ENCODE measurements at regions not wholly inside any gene's neighbourhood (a gene's known extent, or its start where the extent isn't known, plus 50 kb on each side); places are given as distances from the start of the nearest gene placed in this dataset.

DNA sequence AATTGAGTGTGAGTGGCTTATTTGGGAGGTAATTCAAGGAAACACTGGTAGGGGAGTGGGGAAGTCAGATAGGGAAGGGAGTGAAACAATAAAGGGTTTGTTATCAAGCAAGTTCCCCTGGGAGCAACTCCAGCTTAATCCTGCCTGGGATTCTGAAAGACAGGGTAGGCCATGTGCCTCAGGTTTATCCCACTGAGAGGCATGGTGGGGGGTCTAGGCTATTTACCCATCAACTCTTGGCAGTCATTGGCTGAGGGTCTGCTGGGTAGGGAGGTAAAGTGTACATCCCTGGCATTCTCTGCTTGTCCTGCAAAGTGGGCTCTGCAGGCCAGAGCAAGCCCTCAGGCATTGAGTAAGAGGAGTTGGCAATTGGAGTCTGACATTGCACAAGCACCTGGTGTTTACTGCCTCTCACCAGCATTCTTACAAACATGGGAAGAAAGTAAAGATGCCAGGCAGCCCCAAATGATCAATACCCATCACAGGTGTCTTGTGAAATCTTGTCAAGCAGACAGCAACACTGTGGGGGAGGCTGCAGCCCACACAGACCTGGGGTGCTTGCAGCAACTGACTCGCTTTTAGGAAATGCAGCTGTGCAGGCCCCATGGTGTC is 169.3 kb downstream of the KTN1 start:
- H3K27me3 ChIP-seq = no peaks in the 10 kb centered on the region
- no peak for TF ChIP-seq EP300 (IDR thresholded peaks at IDR 0.05)
- TF ChIP-seq, protein P1, sequence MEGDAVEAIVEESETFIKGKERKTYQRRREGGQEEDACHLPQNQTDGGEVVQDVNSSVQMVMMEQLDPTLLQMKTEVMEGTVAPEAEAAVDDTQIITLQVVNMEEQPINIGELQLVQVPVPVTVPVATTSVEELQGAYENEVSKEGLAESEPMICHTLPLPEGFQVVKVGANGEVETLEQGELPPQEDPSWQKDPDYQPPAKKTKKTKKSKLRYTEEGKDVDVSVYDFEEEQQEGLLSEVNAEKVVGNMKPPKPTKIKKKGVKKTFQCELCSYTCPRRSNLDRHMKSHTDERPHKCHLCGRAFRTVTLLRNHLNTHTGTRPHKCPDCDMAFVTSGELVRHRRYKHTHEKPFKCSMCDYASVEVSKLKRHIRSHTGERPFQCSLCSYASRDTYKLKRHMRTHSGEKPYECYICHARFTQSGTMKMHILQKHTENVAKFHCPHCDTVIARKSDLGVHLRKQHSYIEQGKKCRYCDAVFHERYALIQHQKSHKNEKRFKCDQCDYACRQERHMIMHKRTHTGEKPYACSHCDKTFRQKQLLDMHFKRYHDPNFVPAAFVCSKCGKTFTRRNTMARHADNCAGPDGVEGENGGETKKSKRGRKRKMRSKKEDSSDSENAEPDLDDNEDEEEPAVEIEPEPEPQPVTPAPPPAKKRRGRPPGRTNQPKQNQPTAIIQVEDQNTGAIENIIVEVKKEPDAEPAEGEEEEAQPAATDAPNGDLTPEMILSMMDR (IDR thresholded peaks at IDR 0.05) = no peak
- no peak for TF ChIP-seq POLR2A (IDR thresholded peaks at IDR 0.05)
- no peak overlapping the region for H3K27ac ChIP-seq
- intact Hi-C loops (cut with DNase I) = no loop called here
- H3K4me1 ChIP-seq (ENCODE audit: insufficient read depth) = no peaks in the 10 kb centered on the region
- WGBS, 3 donors = 85 to 94% (median 93%) methylated on average over 1 of the region's 1 CpG
- DNase-seq = no peak
- H3K4me3 ChIP-seq = no peak overlapping the region
- no peaks in the 10 kb centered on the region for H3K9me3 ChIP-seq
- no peaks in the 10 kb centered on the region for H3K36me3 ChIP-seq

DNA sequence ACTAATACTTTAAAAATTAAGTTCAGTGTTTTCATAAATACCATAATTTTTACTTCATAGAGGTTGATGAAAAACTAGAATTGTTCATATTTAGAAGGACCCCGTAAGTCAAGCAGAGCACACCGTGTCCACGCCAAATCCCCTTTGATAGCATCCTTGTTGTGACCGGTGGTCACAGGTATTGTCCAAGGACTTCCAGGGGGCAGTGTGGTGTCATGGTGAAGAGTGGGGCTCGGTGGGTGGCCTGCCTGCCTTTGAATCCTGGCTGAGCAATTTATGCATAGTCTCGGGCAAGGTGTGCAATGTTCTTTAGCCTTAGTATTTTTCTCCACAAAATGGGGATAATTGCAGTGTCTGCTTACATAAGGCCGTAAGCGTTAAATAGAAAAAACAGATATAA is 169.9 kb downstream of the KTN1 start:
- Histone ChIP-seq H3K36me3 (no peaks in the 10 kb centered on the region), H3K27ac (no peak overlapping the region), H3K4me1 (ENCODE audit: insufficient read depth) (no peaks in the 10 kb centered on the region), H3K4me3 (no peak overlapping the region), H3K27me3 (no peaks in the 10 kb centered on the region), H3K9me3 (no peaks in the 10 kb centered on the region)
- DNase-seq = no peak
- intact Hi-C loops (cut with DNase I) = no loop called here
- WGBS, 3 donors = 90 to 93% (median 93%) methylated on average over 8 of the region's 8 CpGs
- TF ChIP-seq EP300 (IDR thresholded peaks at IDR 0.05) (no peak), POLR2A (IDR thresholded peaks at IDR 0.05) (no peak)
- TF ChIP-seq, protein P1 (IDR thresholded peaks at IDR 0.05) = no peak

DNA sequence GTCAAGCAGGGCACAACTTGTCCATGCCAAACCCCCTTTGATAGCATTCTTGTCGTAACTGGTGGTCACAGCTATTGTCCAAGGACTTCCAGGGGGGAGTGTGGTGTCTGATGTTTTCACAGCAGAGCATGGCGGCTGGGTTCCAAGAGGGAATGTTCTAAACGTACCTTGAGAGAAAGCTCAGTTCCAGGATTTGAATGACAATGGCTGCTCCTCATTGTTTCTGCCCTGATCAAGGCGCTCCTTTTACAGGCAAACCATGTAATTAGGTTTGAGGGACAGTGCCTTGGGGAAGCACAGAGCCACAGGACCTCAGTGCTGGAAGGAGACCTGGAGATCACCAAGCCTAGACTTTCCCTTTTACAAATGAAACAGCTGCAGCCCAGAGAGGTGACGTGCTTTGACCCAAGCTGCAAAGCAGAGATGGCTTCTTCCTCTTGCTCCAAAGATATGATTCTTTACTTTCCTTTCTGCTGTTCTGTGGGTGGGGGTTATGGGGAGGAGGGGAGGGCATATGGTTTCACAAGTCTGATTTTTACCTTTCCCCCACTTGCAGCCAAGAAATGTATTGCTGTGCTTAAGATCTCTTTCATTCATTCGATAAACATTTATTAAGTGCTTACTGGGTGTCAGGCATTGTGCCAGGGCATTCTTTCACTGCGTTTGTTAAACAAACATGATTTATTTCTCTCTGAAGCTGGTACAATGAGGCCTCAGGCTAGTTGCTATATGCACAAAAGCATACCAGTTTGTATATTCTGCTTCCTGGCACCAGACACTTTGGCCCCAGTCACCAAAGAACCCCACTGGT is 172.8 kb downstream of the KTN1 start:
- Histone ChIP-seq H3K27me3 (no peaks in the 10 kb centered on the region), H3K36me3 (no peaks in the 10 kb centered on the region), H3K4me1 (ENCODE audit: insufficient read depth) (no peaks in the 10 kb centered on the region), H3K27ac (no peak overlapping the region), H3K4me3 (no peak overlapping the region), H3K9me3 (no peaks in the 10 kb centered on the region)
- intact Hi-C loops (cut with DNase I) = no loop called here
- no peak for DNase-seq
- TF ChIP-seq POLR2A (IDR thresholded peaks at IDR 0.05) (no peak), EP300 (IDR thresholded peaks at IDR 0.05) (no peak)
- TF ChIP-seq, protein P1 (IDR thresholded peaks at IDR 0.05) = no peak
- 55 to 63% (median 56%) methylated on average over 7 of the region's 7 CpGs for WGBS, 3 donors

DNA sequence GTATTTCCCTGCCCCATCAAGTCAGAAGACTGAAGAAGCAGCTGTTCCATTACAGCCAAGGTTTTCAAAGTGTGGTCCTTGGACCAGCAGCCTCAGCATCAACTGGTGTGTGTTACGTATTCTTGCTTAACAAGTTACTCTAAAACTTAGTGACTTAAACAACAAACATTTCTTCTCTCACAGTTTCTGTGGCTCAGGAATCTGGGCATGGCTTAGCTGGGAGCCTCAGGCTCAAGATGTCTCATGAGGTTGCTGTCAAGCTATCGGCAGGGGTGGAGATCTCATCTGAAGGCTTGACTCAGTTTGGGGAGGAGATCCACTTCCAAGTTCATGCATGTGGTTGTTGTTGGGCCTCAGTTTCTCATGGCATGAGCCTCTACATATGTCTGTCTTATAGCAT is 174.5 kb downstream of the KTN1 start:
- intact Hi-C loops (cut with DNase I) = no loop called here
- no peaks in the 10 kb centered on the region for H3K4me1 ChIP-seq (ENCODE audit: insufficient read depth)

More for the DNA sequence above, 174.5 kb downstream of the KTN1 start:
- H3K27ac ChIP-seq = no peak overlapping the region
- DNase-seq = no peak
- no peaks in the 10 kb centered on the region for H3K36me3 ChIP-seq
- TF ChIP-seq POLR2A (IDR thresholded peaks at IDR 0.05) = no peak
- no peak for TF ChIP-seq EP300 (IDR thresholded peaks at IDR 0.05)
- TF ChIP-seq, protein P1 (IDR thresholded peaks at IDR 0.05) = no peak
- no peaks in the 10 kb centered on the region for H3K27me3 ChIP-seq
- 89 to 97% (median 94%) methylated on average over 2 of the region's 2 CpGs for WGBS, 3 donors
- no peaks in the 10 kb centered on the region for H3K9me3 ChIP-seq
- no peak overlapping the region for H3K4me3 ChIP-seq

All from ovary (tissue), 7 donors.